Effector memory CD8-positive, alpha-beta T cell (primary cell): ENCODE measurements at regions not wholly inside any gene's neighbourhood (a gene's known extent, or its start where the extent isn't known, plus 50 kb on each side); places are given as distances from the start of the nearest gene placed in this dataset.

Experiments used
- ATAC-seq: fragments of 150-1000 bp; cut with Tn5 transposase; replicated peaks from 2 replicates; pipeline ENCODE4 v1.10.0; 2021; ENCODE audit warnings: mild to moderate bottlenecking, moderate library complexity
- DNase-seq, 3 experiments: peaks; one replicate each; pipeline ENCODE4 v3.0.0; 2021
- H3K27ac Mint-ChIP-seq, 2 donors: one replicate each; pipeline ENCODE4 v1.8.0; 2022; ENCODE audit warnings: mild to moderate bottlenecking in 2 of 2, mixed read lengths in 2 of 2, moderate library complexity in 2 of 2
- H3K27me3 Mint-ChIP-seq, 2 donors: one replicate each; pipeline ENCODE4 v1.8.0; 2022; ENCODE audit warnings: mixed read lengths in 2 of 2
- H3K36me3 Mint-ChIP-seq: one replicate; pipeline ENCODE4 v1.8.0; 2022; ENCODE audit warnings: mild to moderate bottlenecking, moderate library complexity, mixed read lengths; ENCODE audit not compliant: insufficient read depth
- H3K4me1 Mint-ChIP-seq, 2 donors: one replicate each; pipeline ENCODE4 v1.8.0; 2022; ENCODE audit warnings: low read depth in 2 of 2, mixed read lengths in 2 of 2
- H3K4me3 Mint-ChIP-seq, 2 donors: one replicate each; pipeline ENCODE4 v1.8.0; 2022; ENCODE audit warnings: mild to moderate bottlenecking in 2 of 2, mixed read lengths in 2 of 2, moderate library complexity in 2 of 2
- H3K9me3 Mint-ChIP-seq, 2 donors: one replicate each; pipeline ENCODE4 v1.8.0; 2022; ENCODE audit warnings: mixed read lengths in 2 of 2

DNA sequence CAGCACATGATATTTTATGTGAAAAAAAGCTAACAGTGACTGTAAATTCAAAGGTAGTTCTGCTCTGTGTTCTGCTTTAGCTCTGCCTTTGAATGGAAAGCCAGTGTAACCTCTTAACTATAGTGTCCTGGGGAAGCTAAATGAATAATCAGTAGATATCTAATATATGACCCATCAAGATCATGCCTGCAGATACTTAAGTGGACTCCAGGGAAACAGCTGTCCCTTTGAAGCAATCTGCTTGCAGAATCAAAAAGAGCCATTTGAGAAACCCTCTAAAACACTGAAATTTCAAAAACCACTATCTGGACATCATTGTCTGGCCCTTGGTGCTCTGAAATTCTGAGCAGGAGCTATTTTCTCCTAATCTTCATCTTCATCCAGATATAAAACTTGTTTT lies 104.2 kb upstream of the ADGRL4 start:
- Mint-ChIP-seq H3K9me3 (peaks cover 13 to 16% of the 10 kb centered on the region in 2 donors), H3K4me3 (no peak overlapping the region), H3K27ac (no peak overlapping the region), H3K36me3 (no peaks in the 10 kb centered on the region), H3K4me1 (no peaks in the 10 kb centered on the region), H3K27me3 (no peaks in the 10 kb centered on the region)
- ATAC-seq (no peak), DNase-seq (no peak)

DNA sequence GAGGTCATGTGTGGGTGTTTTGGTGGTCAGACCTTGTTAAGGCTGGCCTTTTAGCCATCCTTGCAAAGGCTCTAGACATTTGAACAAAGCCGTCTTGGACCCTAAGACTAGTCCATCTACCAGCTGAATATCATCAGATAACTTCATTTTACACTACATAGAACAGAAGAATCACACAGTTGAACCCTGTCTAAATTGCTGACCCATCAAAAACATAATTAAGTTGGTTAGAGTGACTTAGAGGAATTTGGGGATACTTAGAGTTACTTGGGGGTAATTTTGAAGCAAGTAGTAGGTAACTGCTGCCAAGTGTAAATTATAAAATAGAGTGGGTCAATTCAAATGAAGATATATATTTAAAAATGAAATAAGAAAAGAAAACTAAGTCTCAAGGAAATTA lies 102.9 kb upstream of the ADGRL4 start:
- Mint-ChIP-seq H3K4me1 (no peaks in the 10 kb centered on the region), H3K9me3 (peaks cover 15 to 18% of the 10 kb centered on the region in 2 donors), H3K27me3 (no peaks in the 10 kb centered on the region), H3K36me3 (no peaks in the 10 kb centered on the region), H3K4me3 (no peak overlapping the region), H3K27ac (no peak overlapping the region)
- ATAC-seq (no peak), DNase-seq (no peak)

DNA sequence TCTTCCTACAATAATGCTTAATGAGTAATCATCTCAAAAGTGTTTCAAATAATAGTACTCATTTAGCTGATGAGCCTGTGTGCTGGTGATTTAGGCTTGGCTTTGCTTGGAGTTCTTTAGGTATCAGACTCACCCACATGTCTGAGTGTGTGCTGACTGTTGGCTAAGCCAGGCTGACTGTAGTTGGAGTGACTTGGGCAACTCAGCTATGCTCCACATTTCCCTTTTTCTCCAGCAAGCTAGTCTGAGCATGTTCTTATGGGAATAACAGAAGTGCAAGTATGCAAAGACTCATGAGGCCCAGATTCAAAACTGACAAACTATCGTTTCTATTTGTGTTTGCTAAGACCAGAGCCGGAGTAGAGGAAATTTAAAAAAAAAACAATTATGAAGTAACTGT lies 99.0 kb upstream of the ADGRL4 start:
- H3K36me3 Mint-ChIP-seq: no peaks in the 10 kb centered on the region
- H3K4me3 Mint-ChIP-seq: no peak overlapping the region
- no peaks in the 10 kb centered on the region for H3K27me3 Mint-ChIP-seq
- DNase-seq (no peak), ATAC-seq (no peak)
- H3K27ac Mint-ChIP-seq: no peak overlapping the region
- H3K4me1 Mint-ChIP-seq: no peaks in the 10 kb centered on the region
- H3K9me3 Mint-ChIP-seq: peaks cover 9 to 18% of the 10 kb centered on the region in 2 donors

DNA sequence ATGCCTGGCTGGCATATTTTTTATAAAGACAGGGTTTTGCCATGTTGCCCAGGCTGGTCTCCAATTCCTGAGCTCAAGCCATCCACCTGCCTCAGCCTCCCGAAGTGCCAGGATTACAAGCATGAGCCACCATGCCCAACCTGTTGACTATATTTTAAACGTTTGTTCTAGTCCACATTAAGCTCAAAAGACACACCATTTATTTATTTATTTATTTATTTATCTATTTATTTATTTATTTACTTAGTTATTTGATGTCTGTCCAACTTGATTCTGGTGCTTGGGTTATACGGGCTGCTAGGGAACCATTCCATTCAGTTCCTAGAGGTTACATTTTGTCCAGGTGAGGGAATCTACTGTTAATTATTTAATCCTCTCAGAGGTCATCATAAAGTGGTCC lies 98.1 kb upstream of the ADGRL4 start:
- no peaks in the 10 kb centered on the region for H3K36me3 Mint-ChIP-seq
- no peak overlapping the region for H3K27ac Mint-ChIP-seq
- no peaks in the 10 kb centered on the region for H3K4me1 Mint-ChIP-seq
- H3K4me3 Mint-ChIP-seq: no peak overlapping the region
- H3K27me3 Mint-ChIP-seq: no peaks in the 10 kb centered on the region
- ATAC-seq (no peak), DNase-seq (no peak)
- H3K9me3 Mint-ChIP-seq: peaks cover 9 to 18% of the 10 kb centered on the region in 2 donors

DNA sequence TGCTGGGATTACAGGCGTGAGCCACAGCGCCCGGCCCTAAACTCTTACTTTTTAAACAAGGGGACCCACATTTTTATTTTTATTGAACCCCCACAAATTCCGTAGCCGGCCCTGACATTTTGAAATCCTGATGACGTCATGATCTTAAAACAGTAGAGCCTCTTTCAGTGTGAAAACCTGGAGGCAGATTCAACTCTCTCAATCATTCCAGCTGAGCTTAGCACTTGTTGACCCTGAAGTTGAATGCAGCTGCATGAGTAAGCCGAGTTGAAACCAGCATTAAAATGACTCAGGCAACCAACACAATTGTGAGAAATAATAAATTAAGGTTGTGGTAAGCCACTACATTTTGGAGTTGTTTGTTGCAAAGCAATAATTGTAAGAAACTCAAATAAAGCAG lies 93.9 kb upstream of the ADGRL4 start:
- Mint-ChIP-seq H3K4me3 (no peak overlapping the region), H3K27ac (no peak overlapping the region), H3K27me3 (no peaks in the 10 kb centered on the region), H3K4me1 (no peaks in the 10 kb centered on the region), H3K9me3 (peaks cover 2 to 15% of the 10 kb centered on the region in 2 donors), H3K36me3 (no peaks in the 10 kb centered on the region)
- ATAC-seq (no peak), DNase-seq (no peak)

DNA sequence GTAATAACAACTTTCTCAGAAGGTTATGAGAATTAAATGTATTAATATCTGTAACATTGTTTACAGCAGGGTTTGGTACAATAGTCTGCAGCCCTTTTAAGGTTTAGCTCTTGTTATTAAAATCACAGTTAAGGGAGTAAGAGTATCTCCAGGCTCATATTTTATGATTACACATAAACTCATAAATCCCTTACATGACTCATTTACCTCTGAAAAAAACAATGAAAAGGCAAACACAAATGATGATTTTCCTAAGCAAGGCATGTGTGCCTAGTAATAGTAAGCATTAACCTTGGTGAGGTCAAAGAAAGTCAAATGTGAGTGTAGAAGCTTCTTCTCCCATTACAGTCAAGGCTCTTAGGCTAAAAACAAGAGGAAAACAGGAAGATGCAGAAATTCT lies 84.5 kb upstream of the ADGRL4 start:
- H3K9me3 Mint-ChIP-seq: peaks cover 0 to 5% of the 10 kb centered on the region in 2 donors
- ATAC-seq (no peak), DNase-seq (no peak)
- H3K36me3 Mint-ChIP-seq: no peaks in the 10 kb centered on the region
- no peaks in the 10 kb centered on the region for H3K27me3 Mint-ChIP-seq
- no peaks in the 10 kb centered on the region for H3K4me1 Mint-ChIP-seq
- H3K4me3 Mint-ChIP-seq: no peak overlapping the region
- no peak overlapping the region for H3K27ac Mint-ChIP-seq

DNA sequence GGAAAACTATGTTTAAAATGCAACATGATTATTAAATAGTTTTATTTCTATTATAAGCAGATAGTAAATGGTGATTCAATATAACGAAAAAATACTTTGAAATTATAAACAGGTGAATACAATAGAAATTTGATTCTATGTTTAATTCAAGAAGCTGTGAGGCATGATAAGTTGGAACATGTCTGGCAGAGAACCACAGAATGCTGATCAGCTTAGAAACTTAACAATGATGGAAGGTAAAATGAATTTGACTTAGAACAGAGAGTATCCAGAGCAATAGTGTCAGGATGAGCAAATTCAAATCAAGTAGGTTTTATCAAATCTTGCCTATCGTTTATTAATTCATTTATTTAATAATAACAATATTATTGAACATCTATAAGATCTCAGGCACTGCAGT lies 83.4 kb upstream of the ADGRL4 start:
- no peaks in the 10 kb centered on the region for H3K36me3 Mint-ChIP-seq

DNA sequence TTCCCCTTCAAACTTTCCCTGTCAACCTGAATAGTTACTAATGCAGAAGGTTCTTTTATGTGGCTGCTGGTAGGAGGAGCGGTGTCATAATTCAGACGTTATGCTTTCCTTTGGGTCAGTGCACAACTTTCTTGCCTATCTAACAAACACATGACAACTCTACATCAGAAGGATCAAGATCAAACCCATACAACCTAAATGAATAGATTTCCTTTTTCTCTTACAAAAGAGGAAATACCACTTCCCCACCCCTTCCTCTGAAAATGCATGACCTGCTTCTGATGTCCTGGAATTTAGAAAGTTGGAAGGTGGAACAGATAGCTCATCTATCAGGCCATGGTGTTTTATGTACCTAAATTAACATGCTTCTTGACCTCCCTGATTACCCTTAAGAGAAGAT lies 75.7 kb upstream of the ADGRL4 start:
- no peak overlapping the region for H3K4me3 Mint-ChIP-seq
- ATAC-seq (no peak), DNase-seq (no peak)
- H3K36me3 Mint-ChIP-seq: no peaks in the 10 kb centered on the region
- no peaks in the 10 kb centered on the region for H3K4me1 Mint-ChIP-seq
- no peak overlapping the region for H3K27ac Mint-ChIP-seq
- H3K27me3 Mint-ChIP-seq: no peaks in the 10 kb centered on the region
- peaks cover 0 to 4% of the 10 kb centered on the region in 2 donors for H3K9me3 Mint-ChIP-seq

More for the DNA sequence above, 83.4 kb upstream of the ADGRL4 start:
- no peak for ATAC-seq
- Mint-ChIP-seq H3K9me3 (peaks cover 0 to 5% of the 10 kb centered on the region in 2 donors), H3K27ac (no peak overlapping the region), H3K27me3 (no peaks in the 10 kb centered on the region), H3K4me1 (no peaks in the 10 kb centered on the region), H3K4me3 (no peak overlapping the region)
- DNase-seq: no peak

DNA sequence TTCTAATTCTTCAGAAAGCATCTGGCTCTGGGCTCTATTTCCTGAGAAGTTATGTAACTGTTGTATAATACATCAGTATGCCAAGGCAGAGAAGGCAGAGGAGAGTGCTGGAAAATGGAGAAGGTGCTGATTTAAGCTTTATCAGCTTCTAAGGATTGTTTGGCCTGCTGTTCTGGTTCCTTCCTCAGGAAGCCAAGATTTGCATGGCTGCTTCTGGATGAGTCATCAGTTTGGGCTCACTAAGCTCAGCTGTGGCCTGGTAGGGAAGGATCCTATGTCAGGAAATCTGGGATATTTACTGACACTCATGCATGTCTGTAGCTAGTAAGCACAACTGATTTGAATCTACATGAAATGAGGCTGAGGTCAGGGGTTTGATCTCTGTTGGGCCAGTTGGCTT lies 73.2 kb upstream of the ADGRL4 start:
- Mint-ChIP-seq H3K9me3 (peaks cover 0 to 8% of the 10 kb centered on the region in 2 donors), H3K4me1 (no peaks in the 10 kb centered on the region), H3K4me3 (no peak overlapping the region), H3K27ac (no peak overlapping the region), H3K27me3 (no peaks in the 10 kb centered on the region), H3K36me3 (no peaks in the 10 kb centered on the region)
- ATAC-seq (no peak), DNase-seq (no peak)

DNA sequence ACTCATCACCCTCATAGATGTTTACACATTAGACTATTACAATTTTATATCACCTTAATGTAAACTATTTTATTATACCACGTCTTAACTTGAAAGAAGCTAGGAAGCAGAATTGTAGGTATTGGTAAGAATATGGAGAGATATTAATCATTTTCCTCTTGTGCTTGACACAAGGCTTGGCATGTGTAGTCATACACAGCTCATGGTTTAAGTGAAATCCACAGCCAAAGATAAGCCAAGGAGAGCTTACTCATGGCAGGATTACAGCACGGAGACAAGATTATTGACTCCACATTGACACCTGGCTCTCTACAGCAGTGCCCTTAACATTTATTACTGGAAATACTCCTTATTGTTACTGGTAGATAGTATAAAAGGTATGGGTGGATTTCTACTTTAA lies 68.4 kb upstream of the ADGRL4 start:
- Mint-ChIP-seq H3K27ac (no peak overlapping the region), H3K27me3 (no peaks in the 10 kb centered on the region), H3K4me3 (no peak overlapping the region), H3K4me1 (no peaks in the 10 kb centered on the region), H3K9me3 (peaks cover 11 to 20% of the 10 kb centered on the region in 2 donors), H3K36me3 (no peaks in the 10 kb centered on the region)
- no peak for ATAC-seq
- DNase-seq: no peak

DNA sequence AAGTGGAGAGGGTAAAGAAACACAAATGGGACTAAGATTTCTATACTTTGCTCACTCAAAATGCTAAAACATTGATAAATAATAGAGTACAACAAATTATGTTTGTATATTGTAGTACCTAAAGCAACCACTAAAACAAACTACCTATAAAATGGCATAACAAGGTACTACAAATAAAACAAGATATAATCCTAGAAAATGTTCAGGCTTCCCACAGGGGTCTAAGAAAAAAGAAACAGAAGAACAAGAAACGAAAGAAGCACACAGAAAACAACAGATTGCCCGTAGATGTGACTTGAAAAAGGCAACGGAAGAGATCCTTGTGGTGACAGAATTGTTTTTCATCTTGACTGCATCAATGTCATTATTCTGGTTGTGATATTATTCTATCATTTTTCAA lies 63.3 kb upstream of the ADGRL4 start:
- no peak overlapping the region for H3K4me3 Mint-ChIP-seq
- no peaks in the 10 kb centered on the region for H3K4me1 Mint-ChIP-seq
- H3K27ac Mint-ChIP-seq: no peak overlapping the region
- no peak for ATAC-seq
- H3K9me3 Mint-ChIP-seq: peaks cover 6 to 20% of the 10 kb centered on the region in 2 donors
- no peaks in the 10 kb centered on the region for H3K27me3 Mint-ChIP-seq
- H3K36me3 Mint-ChIP-seq: no peaks in the 10 kb centered on the region
- no peak for DNase-seq

DNA sequence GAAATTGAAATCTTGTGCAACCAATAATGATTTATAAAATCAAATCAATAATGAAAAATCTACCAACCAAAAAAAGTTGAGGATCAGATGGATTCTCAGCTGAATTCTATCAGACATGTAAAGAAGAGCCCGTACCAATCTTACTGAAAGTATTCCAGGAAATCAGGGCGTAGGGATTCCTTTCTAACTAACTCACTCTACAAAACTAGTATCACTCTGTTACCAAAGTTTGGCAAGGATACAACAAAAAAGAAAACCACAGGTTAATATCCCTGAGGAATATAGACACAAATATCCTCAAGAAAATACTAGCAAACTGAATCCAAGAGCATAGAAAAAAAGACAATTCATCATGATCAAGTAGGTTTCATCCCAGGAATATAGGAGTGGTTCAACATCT lies 52.8 kb upstream of the ADGRL4 start:
- H3K4me1 Mint-ChIP-seq: no peaks in the 10 kb centered on the region
- H3K4me3 Mint-ChIP-seq: no peak overlapping the region
- no peaks in the 10 kb centered on the region for H3K27me3 Mint-ChIP-seq
- H3K36me3 Mint-ChIP-seq: no peaks in the 10 kb centered on the region
- H3K27ac Mint-ChIP-seq: no peak overlapping the region
- H3K9me3 Mint-ChIP-seq: peaks cover 12 to 15% of the 10 kb centered on the region in 2 donors
- no peak for DNase-seq
- no peak for ATAC-seq
